Right lobe of liver (tissue), 6 donors: ENCODE measurements at regions not wholly inside any gene's neighbourhood (a gene's known extent, or its start where the extent isn't known, plus 50 kb on each side); places are given as distances from the start of the nearest gene placed in this dataset.

Source experiments
- ATAC-seq, 4 donors: fragments of 200-7000 bp; cut with Tn5 transposase; one replicate each; pipeline ENCODE4 v1.9.1; 2020; ENCODE audit warnings: mild to moderate bottlenecking in 4 of 4, moderate library complexity in 4 of 4
- DNase-seq, 3 donors: peaks; one replicate each; pipeline ENCODE4 v3.0.0-alpha.2; 2020
- H3K27ac ChIP-seq, 3 donors: fragments of 200-600 bp; one replicate each; pipeline ENCODE4 v1.8.0; 2022
- H3K27me3 ChIP-seq, 2 donors: fragments of 200-600 bp; one replicate each; pipeline ENCODE4 v1.8.0; 2022
- H3K36me3 ChIP-seq, 4 donors: fragments of 200-600 bp; sonication (generic) in 1 of 4; one replicate each; pipeline versions ENCODE4 v1.5.1 to v1.8.0; 2017 to 2022; ENCODE audit warnings: control low read depth in 1 of 4
- H3K4me1 ChIP-seq, 4 donors: fragments of 200-600 bp; sonication (generic) in 1 of 4; one replicate each; pipeline versions ENCODE4 v1.5.1 to v1.8.0; 2017 to 2022; ENCODE audit warnings: control low read depth in 1 of 4
- H3K4me3 ChIP-seq, 3 donors: fragments of 200-600 bp; one replicate each; pipeline ENCODE4 v1.8.0; 2022
- H3K9me3 ChIP-seq, 4 donors: fragments of 200-600 bp; sonication (generic) in 1 of 4; one replicate each; pipeline versions ENCODE4 v1.5.1 to v1.8.0; 2017 to 2022; ENCODE audit warnings: control low read depth in 1 of 4
- CTCF ChIP-seq, 4 donors: fragments of 200-600 bp in 3 of 4; fragments of 450-650 bp in 1 of 4; IDR thresholded peaks; one replicate each; pipeline versions ENCODE4 v1.5.1 to v1.8.0; 2016 to 2022; ENCODE audit warnings: antibody characterized with exemption in 4 of 4, mild to moderate bottlenecking in 2 of 4
- POLR2A ChIP-seq: fragments of 450-650 bp; IDR thresholded peaks from one replicate; pipeline ENCODE4 v1.6.1; 2017; ENCODE audit warnings: antibody characterized with exemption, mild to moderate bottlenecking
- WGBS: methylation state at CpG from one replicate; pipeline ENCODE4 v1.1.6; 2018; ENCODE audit warnings: low coverage, low lambda C conversion rate; ENCODE audit not compliant: insufficient coverage; ENCODE audit errors: missing lambda C conversion rate; 5-methylcytosine and 5-hydroxymethylcytosine counted together
- intact Hi-C, 2 donors: fragments of 100-400 bp; cut with DNase I; formaldehyde crosslinking; loops; one replicate each; pipeline versions ENCODE4 v1.11.2 to v1.14.1; 2022
- donor health status: DM: no; HTN: yes; CAD: no.
- donor health status: DM: no; HTN: no; CAD: no.
- donor health status: DM: no; HTN: no; CAD: no.
- donor health status: DM: no; HTN: yes; CAD: no.
- donor health status: DM: no; HTN: yes; CAD: no.

GRCh38 chr6:78268591-78269452, 598.5 kb upstream of the IRAK1BP1 start:
- Histone ChIP-seq H3K4me3 (no peak overlapping the region), H3K4me1 (no peaks in the 10 kb centered on the region), H3K36me3 (no peaks in the 10 kb centered on the region), H3K9me3 (no peaks in the 10 kb centered on the region), H3K27me3 (no peaks in the 10 kb centered on the region), H3K27ac (no peak overlapping the region)
- intact Hi-C loops = no loop called here
- no peak for ATAC-seq
- 44% methylated on average over 2 of the region's 2 CpGs for WGBS
- TF ChIP-seq CTCF (IDR thresholded peaks at IDR 0.05) (no peak), POLR2A (no peak)
- no peak for DNase-seq

GRCh38 chr6:78300885-78301284, 566.5 kb upstream of the IRAK1BP1 start:
- no peaks in the 10 kb centered on the region for H3K4me1 ChIP-seq
- H3K4me3 ChIP-seq = no peak overlapping the region
- WGBS = 34% methylated on average over 2 of the region's 2 CpGs
- no peaks in the 10 kb centered on the region for H3K36me3 ChIP-seq
- DNase-seq = no peak
- no peaks in the 10 kb centered on the region for H3K27me3 ChIP-seq
- no peak for ATAC-seq
- H3K9me3 ChIP-seq = no peaks in the 10 kb centered on the region
- no peak overlapping the region for H3K27ac ChIP-seq
- TF ChIP-seq POLR2A (no peak), CTCF (IDR thresholded peaks at IDR 0.05) (no peak)
- intact Hi-C loops = no loop called here

- H3K9me3 ChIP-seq = no peaks in the 10 kb centered on the region
- intact Hi-C loops = no loop called here
- no peaks in the 10 kb centered on the region for H3K36me3 ChIP-seq
- ATAC-seq = no peak
- no peak for TF ChIP-seq POLR2A
- no peak for TF ChIP-seq CTCF (IDR thresholded peaks at IDR 0.05)
- no peak overlapping the region for H3K4me3 ChIP-seq
- no peaks in the 10 kb centered on the region for H3K27me3 ChIP-seq
- H3K27ac ChIP-seq = no peak overlapping the region
- no peaks in the 10 kb centered on the region for H3K4me1 ChIP-seq
- no peak for DNase-seq
- 67% methylated on average over 1 of the region's 1 CpG for WGBS
These were observed 564.9 kb upstream of the IRAK1BP1 start for GRCh38 chr6:78302411-78302810.

GRCh38 chr6:78308025-78308424, 559.3 kb upstream of the IRAK1BP1 start:
- intact Hi-C loops = no loop called here
- peak in 3 of 4 donors; percentile 23 to 42 (median 33) for ATAC-seq

More at GRCh38 chr6:78308025-78308424, 559.3 kb upstream of the IRAK1BP1 start:
- no peak for TF ChIP-seq POLR2A
- peak in 1 of 4 donors; percentile 16 for TF ChIP-seq CTCF (IDR thresholded peaks at IDR 0.05)
- no peak overlapping the region for H3K4me3 ChIP-seq
- no peaks in the 10 kb centered on the region for H3K9me3 ChIP-seq
- DNase-seq = no peak
- H3K27me3 ChIP-seq = no peaks in the 10 kb centered on the region
- no peak overlapping the region for H3K27ac ChIP-seq
- H3K4me1 ChIP-seq = no peaks in the 10 kb centered on the region
- H3K36me3 ChIP-seq = no peaks in the 10 kb centered on the region
